ENCODE measurements at regions not wholly inside any gene's neighbourhood (a gene's known extent, or its start where the extent isn't known, plus 50 kb on each side); places are given as distances from the start of the nearest gene placed in this dataset.

DNA sequence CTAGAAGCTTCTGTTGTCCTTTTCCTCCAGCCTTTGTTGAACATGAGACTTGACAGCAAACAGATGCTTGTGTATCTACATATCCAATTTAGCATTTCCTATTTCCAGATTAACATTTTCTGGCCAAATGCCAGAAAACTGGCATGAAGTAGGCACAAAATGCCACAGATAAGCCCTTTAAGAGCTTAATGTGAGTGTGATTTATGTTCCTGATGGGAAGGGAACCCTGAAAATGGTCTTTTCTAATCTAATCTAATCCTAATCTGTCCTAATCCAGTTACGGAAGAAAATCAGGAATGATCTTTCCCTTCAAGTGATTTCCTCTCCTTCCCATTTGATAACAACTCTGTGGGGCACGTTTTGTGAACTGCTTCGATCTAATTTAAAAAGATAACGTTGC, 133.0 kb upstream of the C1QTNF7 start:
- Mint-ChIP-seq H3K4me1 (peaks cover 3% of the 10 kb centered on the region), H3K9me3 (no peaks in the 10 kb centered on the region), H3K27me3 (no peaks in the 10 kb centered on the region), H3K4me3 (no peak overlapping the region), H3K27ac (no peak overlapping the region), H3K36me3 (no peaks in the 10 kb centered on the region)
- POLR2A ChIA-PET: no interaction called here
- DNase-seq (no peak), ATAC-seq (ENCODE audit: low read depth) (no peak)

DNA sequence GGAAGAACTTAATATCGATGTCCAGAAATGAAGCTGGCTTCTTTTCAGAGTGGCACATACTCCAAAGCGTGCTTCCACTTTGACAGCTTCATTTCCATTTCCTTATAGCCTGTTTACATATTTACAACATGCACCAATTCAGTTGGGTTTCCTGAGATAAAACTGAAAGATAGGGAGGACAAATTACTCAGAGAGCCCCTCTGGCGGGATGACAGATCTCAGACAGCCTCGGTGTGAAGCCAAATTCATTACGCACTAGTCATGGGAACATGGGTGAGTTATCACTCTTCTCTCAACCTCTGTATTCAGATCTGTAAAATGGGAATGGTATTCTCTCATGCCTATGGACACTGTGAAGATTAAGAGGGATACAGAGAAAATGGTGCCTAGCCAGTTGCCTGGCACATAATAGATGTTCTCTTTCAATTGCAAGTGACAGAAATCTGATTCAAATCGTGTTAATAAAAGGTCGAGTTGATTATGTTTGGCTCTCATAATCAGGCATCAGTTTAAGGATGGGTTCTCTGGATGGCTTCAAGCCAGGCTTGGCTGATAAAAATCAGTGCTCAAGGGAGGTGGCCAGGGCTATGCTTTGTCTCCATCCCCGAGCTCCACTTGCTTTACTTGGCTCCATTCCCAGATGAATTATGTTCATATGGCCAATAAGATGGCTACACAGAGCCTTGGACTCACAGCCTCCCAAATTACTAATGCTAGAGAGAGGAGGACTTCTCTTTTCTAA, 132.2 kb upstream of the C1QTNF7 start:
- no peaks in the 10 kb centered on the region for H3K9me3 Mint-ChIP-seq
- ATAC-seq (ENCODE audit: low read depth) (no peak), DNase-seq (no peak)
- no peak overlapping the region for H3K27ac Mint-ChIP-seq
- H3K27me3 Mint-ChIP-seq: no peaks in the 10 kb centered on the region
- POLR2A ChIA-PET: no interaction called here
- H3K36me3 Mint-ChIP-seq: no peaks in the 10 kb centered on the region
- H3K4me3 Mint-ChIP-seq: no peak overlapping the region
- H3K4me1 Mint-ChIP-seq: peaks cover 3% of the 10 kb centered on the region

DNA sequence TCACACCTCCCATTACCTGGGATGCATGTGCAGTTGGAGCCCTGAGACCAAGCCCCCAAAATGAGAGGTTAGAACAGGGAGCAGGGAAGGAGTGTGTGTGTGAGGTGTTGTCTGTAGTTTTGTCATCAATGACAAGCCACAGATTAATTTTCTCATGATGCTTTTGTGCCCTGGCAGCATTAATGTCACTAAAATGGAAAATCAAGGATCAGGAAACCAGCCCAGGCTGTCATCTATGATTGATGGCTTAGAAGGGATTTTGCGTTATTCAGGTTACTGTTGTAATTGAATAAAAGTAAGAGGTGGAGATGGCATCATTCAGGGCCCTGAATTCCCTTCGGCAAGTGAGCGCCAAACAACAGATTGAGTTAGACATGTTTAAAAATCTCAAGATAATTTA, 130.5 kb upstream of the C1QTNF7 start:
- H3K36me3 Mint-ChIP-seq: no peaks in the 10 kb centered on the region
- POLR2A ChIA-PET: no interaction called here
- H3K4me1 Mint-ChIP-seq: peaks cover 3% of the 10 kb centered on the region
- no peak for ATAC-seq (ENCODE audit: low read depth)
- H3K9me3 Mint-ChIP-seq: no peaks in the 10 kb centered on the region
- H3K27ac Mint-ChIP-seq: no peak overlapping the region
- no peak for DNase-seq
- H3K4me3 Mint-ChIP-seq: no peak overlapping the region
- no peaks in the 10 kb centered on the region for H3K27me3 Mint-ChIP-seq

DNA sequence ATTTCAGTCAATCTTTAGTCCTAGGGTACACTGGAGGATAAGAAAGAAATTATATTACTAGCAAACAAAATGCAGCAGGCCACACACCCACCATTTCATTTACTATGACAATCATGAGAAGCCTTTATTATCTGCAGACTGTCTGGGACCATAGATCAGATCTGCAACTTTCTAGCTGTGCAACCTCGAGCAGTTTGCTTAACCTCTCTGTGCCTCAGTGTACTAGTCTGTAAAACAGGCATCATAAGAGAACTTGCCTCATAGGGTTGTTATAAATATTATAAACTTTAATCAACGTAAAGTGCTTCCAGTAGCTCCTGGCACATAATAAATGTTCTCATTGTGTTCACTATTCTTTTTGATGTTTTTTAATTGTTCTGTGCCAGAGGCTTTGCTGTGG, 128.2 kb upstream of the C1QTNF7 start:
- Mint-ChIP-seq H3K27ac (no peak overlapping the region), H3K4me1 (no peaks in the 10 kb centered on the region), H3K36me3 (no peaks in the 10 kb centered on the region)

DNA sequence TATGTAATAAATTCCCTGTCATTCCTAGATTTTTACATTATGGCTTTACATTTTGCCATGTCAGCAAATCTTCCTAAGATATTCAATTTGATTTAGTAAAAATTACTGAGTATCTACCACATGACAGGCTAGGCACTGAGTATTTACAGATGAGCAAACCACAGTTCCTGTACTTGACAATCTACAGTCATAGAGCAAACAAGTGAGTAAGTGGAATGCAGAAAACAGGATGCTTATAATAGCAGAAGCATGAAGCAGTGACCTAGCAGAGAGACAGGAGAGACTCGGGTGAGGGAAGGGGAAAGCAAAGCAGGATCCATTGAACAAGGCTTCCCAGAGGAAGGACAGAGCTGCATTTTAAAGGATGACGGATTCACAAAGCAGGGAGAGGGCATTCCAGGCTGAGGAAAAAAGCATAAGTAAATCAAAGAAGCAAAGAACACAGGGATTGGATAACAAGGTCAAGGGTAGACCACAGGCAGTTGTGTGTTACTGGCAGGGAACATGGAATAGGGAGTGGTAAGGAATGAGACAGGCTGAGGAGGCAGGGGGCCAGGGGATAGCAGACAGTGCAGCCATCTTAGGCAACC, 124.7 kb upstream of the C1QTNF7 start:
- H3K27ac Mint-ChIP-seq: no peak overlapping the region
- no peak overlapping the region for H3K4me3 Mint-ChIP-seq
- no peaks in the 10 kb centered on the region for H3K9me3 Mint-ChIP-seq
- no peaks in the 10 kb centered on the region for H3K27me3 Mint-ChIP-seq
- H3K36me3 Mint-ChIP-seq: no peaks in the 10 kb centered on the region
- no peaks in the 10 kb centered on the region for H3K4me1 Mint-ChIP-seq
- POLR2A ChIA-PET: no interaction called here
- ATAC-seq (ENCODE audit: low read depth): no peak
- DNase-seq: no peak

More for the DNA sequence above, 128.2 kb upstream of the C1QTNF7 start:
- H3K9me3 Mint-ChIP-seq: no peaks in the 10 kb centered on the region
- no peak overlapping the region for H3K4me3 Mint-ChIP-seq
- POLR2A ChIA-PET: no interaction called here
- H3K27me3 Mint-ChIP-seq: no peaks in the 10 kb centered on the region
- ATAC-seq (ENCODE audit: low read depth) (no peak), DNase-seq (no peak)

DNA sequence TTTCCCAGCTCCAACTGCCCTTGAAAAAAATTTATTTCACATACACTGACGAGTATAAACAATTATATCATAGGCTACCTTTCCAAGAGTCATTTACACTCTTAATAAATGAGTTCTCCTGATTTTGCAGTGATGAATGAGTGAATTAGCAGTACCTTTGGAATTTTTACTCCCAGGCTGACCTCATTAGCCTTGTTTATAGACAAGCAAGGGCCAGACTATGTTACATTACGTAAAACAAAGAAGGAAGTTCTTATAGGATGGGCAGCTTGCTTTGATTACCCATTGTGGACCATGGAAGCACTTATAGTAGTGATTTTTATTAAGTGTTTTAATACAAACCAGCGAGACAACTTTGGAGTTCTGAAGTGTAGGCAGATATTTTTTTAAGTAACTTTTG, 112.9 kb upstream of the C1QTNF7 start:
- Mint-ChIP-seq H3K27ac (no peak overlapping the region), H3K4me3 (no peak overlapping the region), H3K27me3 (no peaks in the 10 kb centered on the region), H3K9me3 (peaks cover 5% of the 10 kb centered on the region), H3K36me3 (no peaks in the 10 kb centered on the region), H3K4me1 (no peaks in the 10 kb centered on the region)
- POLR2A ChIA-PET: no interaction called here
- ATAC-seq (ENCODE audit: low read depth) (no peak), DNase-seq (no peak)

DNA sequence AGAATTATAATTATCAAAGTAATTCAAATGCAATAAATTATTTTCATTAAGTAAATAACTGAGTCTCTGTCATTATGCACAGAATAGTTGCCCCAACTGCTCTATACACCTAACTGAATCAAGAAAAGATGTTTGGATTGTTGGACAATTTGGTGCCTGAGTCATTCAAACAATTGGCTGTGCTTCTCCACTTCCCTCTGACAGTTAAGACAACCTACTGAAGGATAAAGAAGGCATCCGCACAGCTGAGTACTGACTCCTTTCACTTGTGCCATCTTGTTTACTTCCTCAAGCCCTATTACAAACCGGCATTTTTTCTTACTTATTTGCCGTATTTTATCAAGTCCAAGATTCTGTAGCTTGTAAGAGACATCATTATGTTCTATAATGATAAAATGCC, 110.6 kb upstream of the C1QTNF7 start:
- H3K4me1 Mint-ChIP-seq: no peaks in the 10 kb centered on the region
- H3K4me3 Mint-ChIP-seq: no peak overlapping the region
- no peaks in the 10 kb centered on the region for H3K9me3 Mint-ChIP-seq
- DNase-seq (no peak), ATAC-seq (ENCODE audit: low read depth) (no peak)
- no peak overlapping the region for H3K27ac Mint-ChIP-seq
- POLR2A ChIA-PET: no interaction called here
- no peaks in the 10 kb centered on the region for H3K36me3 Mint-ChIP-seq
- no peaks in the 10 kb centered on the region for H3K27me3 Mint-ChIP-seq

DNA sequence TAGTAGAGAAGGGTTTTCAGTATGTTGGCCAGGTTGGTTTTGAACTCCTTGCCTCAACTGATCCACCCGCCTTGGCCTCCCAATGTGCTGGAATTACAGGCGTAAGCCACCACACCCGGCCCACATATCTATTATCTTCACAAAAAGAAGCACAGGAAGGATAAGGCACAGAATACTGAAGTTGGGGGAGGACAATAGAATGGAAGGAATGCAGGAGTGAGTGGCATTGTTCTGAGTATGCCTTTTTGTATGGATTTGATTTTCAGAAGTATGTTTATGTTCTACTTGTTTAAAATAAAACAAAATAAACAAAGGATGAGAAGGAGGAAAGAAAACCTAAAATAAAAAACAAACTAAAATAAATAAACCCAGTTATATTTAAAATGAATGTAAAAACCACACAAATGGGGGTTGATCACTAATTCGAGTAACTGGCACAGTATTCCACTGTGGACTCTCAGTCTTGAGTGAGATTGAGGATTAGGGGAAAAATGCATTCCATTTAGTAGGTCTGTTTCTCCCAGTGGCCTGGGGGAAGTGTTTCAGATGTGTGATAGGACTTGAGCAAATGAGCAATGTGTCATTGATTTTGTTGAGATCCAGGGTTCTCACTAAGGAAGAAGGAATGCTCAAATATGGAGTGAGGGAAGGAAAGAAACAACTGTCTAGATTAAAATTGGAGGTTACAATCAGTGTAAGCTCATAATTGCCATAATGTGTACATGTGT, 109.0 kb upstream of the C1QTNF7 start:
- no peaks in the 10 kb centered on the region for H3K36me3 Mint-ChIP-seq
- H3K27me3 Mint-ChIP-seq: no peaks in the 10 kb centered on the region
- DNase-seq: no peak
- H3K4me3 Mint-ChIP-seq: no peak overlapping the region
- no peaks in the 10 kb centered on the region for H3K4me1 Mint-ChIP-seq
- no peak overlapping the region for H3K27ac Mint-ChIP-seq
- H3K9me3 Mint-ChIP-seq: no peaks in the 10 kb centered on the region
- ATAC-seq (ENCODE audit: low read depth): no peak
- POLR2A ChIA-PET: no interaction called here

DNA sequence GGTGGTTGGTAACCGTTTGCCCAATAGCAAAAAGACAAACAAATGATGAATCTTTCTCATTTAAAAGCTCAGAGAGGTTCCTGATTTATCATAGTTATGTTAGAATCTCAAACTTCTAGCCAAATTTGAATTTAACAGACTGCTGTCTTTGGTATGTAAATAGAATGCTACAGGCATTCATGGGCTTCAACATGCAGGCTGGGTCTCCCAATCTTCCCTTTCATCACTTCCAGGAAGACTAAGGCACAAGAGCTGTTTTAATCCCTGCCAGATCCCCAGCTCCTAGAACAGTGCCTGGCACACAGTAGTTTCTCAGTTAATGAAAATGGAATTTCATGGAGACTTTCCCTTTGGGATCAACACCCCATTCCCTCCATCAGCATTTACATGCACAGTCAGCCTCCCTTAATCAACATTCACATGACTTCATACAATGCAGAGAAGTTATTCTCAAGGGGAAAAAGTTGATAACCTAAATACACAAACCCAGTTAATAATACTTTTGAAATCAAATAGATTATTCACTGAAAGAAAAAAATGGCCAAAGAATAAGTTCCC, 107.6 kb upstream of the C1QTNF7 start:
- H3K27me3 Mint-ChIP-seq: no peaks in the 10 kb centered on the region
- POLR2A ChIA-PET: no interaction called here
- no peaks in the 10 kb centered on the region for H3K36me3 Mint-ChIP-seq
- H3K9me3 Mint-ChIP-seq: no peaks in the 10 kb centered on the region
- ATAC-seq (ENCODE audit: low read depth) (no peak), DNase-seq (no peak)
- H3K27ac Mint-ChIP-seq: no peak overlapping the region
- peaks cover 3% of the 10 kb centered on the region for H3K4me1 Mint-ChIP-seq
- H3K4me3 Mint-ChIP-seq: no peak overlapping the region

DNA sequence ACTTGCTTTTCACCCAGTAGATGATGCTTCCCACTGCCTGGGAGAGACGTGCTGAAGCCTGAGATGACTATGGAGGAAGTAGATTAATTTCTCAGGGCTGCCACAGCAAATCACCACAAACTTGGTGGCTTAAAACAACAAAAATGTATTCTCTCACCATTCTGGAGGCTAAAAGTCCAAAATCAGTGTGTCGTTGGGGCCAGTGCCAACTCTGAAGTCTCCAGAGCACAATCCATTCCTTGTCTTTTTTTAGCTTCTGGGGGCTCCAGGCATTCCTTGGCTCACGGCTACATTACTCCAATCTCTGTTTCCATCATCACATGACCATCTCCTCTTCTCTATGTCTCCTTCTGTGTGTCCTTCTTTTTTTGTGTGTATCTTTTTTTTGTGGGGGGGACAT, 105.8 kb upstream of the C1QTNF7 start:
- no peaks in the 10 kb centered on the region for H3K36me3 Mint-ChIP-seq
- ATAC-seq (ENCODE audit: low read depth): no peak
- no peaks in the 10 kb centered on the region for H3K9me3 Mint-ChIP-seq
- peaks cover 3% of the 10 kb centered on the region for H3K4me1 Mint-ChIP-seq
- no peaks in the 10 kb centered on the region for H3K27me3 Mint-ChIP-seq
- no peak for DNase-seq
- H3K4me3 Mint-ChIP-seq: no peak overlapping the region
- POLR2A ChIA-PET: no interaction called here
- no peak overlapping the region for H3K27ac Mint-ChIP-seq

DNA sequence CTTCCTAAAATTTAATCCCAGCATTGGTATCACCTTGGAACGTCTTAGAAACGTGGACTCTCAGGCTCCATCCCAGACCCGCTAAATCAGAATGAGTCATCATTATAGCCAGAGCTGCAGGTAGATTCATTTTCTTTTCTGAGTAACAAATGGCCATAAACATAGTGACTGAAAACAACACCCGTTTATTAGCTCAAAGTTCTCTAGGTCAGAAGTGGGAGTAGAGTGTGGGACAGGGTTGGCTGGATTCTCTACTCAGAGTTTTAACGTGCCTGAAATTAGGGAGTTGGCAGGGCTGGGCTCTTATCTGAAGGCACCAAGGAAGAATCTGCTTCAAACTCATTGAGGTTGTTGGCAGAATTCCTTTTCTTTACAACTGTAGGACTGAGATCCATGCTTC, 101.8 kb upstream of the C1QTNF7 start:
- Mint-ChIP-seq H3K4me1 (peaks cover 3% of the 10 kb centered on the region), H3K4me3 (no peak overlapping the region)
- ATAC-seq (ENCODE audit: low read depth): no peak

DNA sequence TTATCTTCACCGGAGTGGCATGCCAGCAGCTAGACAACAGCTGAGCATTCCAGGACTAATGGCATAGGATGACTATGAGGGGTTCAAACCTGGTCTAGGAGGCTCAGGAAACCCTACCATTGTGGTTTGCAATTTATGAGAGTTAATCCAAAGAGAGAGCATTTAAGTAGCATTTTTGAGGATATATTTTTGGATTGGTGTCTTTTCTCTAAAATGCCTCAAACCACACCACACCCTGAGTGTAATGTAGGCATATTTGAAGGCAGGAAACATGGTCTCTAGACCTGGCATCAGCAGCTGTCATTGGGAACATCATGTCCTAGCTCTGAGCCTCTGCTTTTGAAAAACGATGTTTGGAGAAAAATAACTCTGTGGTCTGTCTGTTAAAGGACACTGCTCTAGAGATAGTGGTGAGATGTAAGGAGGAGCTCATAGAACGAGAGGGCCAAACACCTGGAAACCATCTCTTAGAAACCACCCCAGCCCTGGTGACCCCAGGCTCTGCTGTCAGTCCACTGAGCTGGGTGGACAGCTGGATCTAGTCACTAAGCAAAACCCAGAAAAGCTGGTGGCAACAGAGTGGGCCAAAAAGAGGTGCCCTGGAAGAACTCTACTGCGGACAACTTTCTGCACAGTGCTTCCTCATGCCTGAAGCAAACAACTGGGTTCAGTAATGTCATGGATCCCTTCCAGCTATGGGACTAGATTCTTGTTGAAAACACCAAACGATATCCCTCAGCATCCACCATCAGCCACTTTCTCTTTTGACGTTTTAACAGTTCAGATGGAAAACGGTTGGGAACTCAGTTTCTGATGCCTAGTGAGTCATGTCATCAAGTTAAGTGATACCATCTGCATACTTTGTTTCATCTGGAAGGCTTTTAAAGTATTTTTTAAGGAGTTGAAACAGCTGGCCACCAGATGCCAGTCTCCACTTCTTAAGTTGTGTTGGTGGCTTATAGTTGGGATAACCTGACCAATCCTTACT, 100.2 kb upstream of the C1QTNF7 start:
- Mint-ChIP-seq H3K27me3 (peaks cover 3% of the 10 kb centered on the region), H3K4me3 (no peak overlapping the region), H3K4me1 (peaks cover 3% of the 10 kb centered on the region), H3K27ac (no peak overlapping the region), H3K36me3 (no peaks in the 10 kb centered on the region), H3K9me3 (no peaks in the 10 kb centered on the region)
- ATAC-seq (ENCODE audit: low read depth) (no peak), DNase-seq (no peak)
- POLR2A ChIA-PET: no interaction called here

More for the DNA sequence above, 101.8 kb upstream of the C1QTNF7 start:
- Mint-ChIP-seq H3K36me3 (no peaks in the 10 kb centered on the region), H3K9me3 (no peaks in the 10 kb centered on the region), H3K27ac (no peak overlapping the region), H3K27me3 (peaks cover 3% of the 10 kb centered on the region)
- POLR2A ChIA-PET: no interaction called here
- DNase-seq: no peak

DNA sequence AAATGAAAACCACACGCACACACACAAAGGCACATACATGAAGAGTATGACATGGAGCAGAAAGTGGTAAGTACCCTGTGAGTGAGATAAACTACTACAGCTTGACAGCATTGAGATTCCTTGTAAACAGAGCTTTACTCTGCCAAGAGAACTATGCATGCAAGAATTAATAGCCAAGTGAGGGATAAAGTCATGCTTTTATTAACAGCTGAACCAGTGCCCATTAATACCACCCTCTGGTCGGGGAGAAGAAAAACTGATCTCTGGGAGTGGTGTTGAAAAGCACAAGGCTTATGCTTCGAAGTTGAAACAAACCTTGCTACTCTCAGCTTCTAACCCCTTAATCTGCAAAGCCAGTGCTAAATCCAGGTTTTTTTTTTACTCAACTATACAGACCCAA, 95.9 kb upstream of the C1QTNF7 start:
- Mint-ChIP-seq H3K27me3 (peaks cover 5% of the 10 kb centered on the region), H3K27ac (no peak overlapping the region), H3K9me3 (no peaks in the 10 kb centered on the region), H3K4me1 (no peaks in the 10 kb centered on the region), H3K4me3 (no peak overlapping the region), H3K36me3 (no peaks in the 10 kb centered on the region)
- no peak for DNase-seq
- ATAC-seq (ENCODE audit: low read depth): no peak
- POLR2A ChIA-PET: no interaction called here

All from activated naive CD8-positive, alpha-beta T cell treated with anti-CD3 and anti-CD28 coated beads, Interleukin-2, amount 10 ng/mL, durations not matched to agents 7 days and 5 days (primary cell).